ENCODE measurements at regions not wholly inside any gene's neighbourhood (a gene's known extent, or its start where the extent isn't known, plus 50 kb on each side); places are given as distances from the start of the nearest gene placed in this dataset.

DNA sequence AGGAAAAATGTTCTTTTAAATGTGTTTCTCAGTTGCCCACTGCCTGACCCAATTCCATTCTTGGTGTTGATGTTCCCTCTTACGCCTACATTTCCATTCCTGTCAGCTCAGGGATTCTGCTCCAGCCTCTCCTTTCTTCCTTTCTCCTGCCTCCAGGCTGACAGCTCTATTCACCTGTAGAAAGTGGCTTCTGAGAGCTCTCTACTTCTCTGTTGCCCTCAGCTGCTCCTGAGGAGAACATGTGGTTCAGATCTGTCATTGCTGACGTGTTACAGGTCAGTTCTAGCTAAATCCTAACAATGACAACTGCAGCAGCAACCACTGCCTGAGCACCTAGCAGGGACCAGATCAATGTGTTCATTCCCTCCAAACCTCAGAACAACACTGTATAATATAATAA lies 144.9 kb upstream of the PLAAT1 start:
- intact Hi-C loops (cut with micrococcal nuclease): no loop called here
- H3K27ac Mint-ChIP-seq (ENCODE audit: low read depth, unreplicated experiment): no peak overlapping the region
- POLR2A ChIA-PET: interaction anchor here (1.0 kb wide), 1 partner anchor 452 kb away, joined by 3 read pairs; no protein-coding TSS in a partner anchor
- TF ChIP-seq, protein P1, sequence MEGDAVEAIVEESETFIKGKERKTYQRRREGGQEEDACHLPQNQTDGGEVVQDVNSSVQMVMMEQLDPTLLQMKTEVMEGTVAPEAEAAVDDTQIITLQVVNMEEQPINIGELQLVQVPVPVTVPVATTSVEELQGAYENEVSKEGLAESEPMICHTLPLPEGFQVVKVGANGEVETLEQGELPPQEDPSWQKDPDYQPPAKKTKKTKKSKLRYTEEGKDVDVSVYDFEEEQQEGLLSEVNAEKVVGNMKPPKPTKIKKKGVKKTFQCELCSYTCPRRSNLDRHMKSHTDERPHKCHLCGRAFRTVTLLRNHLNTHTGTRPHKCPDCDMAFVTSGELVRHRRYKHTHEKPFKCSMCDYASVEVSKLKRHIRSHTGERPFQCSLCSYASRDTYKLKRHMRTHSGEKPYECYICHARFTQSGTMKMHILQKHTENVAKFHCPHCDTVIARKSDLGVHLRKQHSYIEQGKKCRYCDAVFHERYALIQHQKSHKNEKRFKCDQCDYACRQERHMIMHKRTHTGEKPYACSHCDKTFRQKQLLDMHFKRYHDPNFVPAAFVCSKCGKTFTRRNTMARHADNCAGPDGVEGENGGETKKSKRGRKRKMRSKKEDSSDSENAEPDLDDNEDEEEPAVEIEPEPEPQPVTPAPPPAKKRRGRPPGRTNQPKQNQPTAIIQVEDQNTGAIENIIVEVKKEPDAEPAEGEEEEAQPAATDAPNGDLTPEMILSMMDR (IDR thresholded peaks at IDR 0.05; ENCODE audit: unreplicated experiment): no peak
- no TSS peak for BruUV-seq (replicated peaks)
- no peak overlapping the region for H3K4me3 Mint-ChIP-seq (ENCODE audit: unreplicated experiment)
- no peaks in the 10 kb centered on the region for H3K4me1 Mint-ChIP-seq (ENCODE audit: insufficient read depth, unreplicated experiment)
- H3K36me3 Mint-ChIP-seq (ENCODE audit: insufficient read depth, unreplicated experiment): no peaks in the 10 kb centered on the region
- DNase-seq (ENCODE audit: unreplicated experiment): no peak
- H3K27me3 Mint-ChIP-seq (ENCODE audit: insufficient read depth, unreplicated experiment): peaks cover 33% of the 10 kb centered on the region
- H3K9me3 Mint-ChIP-seq (ENCODE audit: unreplicated experiment): peaks cover 8% of the 10 kb centered on the region
- CTCF ChIA-PET: no interaction called here

DNA sequence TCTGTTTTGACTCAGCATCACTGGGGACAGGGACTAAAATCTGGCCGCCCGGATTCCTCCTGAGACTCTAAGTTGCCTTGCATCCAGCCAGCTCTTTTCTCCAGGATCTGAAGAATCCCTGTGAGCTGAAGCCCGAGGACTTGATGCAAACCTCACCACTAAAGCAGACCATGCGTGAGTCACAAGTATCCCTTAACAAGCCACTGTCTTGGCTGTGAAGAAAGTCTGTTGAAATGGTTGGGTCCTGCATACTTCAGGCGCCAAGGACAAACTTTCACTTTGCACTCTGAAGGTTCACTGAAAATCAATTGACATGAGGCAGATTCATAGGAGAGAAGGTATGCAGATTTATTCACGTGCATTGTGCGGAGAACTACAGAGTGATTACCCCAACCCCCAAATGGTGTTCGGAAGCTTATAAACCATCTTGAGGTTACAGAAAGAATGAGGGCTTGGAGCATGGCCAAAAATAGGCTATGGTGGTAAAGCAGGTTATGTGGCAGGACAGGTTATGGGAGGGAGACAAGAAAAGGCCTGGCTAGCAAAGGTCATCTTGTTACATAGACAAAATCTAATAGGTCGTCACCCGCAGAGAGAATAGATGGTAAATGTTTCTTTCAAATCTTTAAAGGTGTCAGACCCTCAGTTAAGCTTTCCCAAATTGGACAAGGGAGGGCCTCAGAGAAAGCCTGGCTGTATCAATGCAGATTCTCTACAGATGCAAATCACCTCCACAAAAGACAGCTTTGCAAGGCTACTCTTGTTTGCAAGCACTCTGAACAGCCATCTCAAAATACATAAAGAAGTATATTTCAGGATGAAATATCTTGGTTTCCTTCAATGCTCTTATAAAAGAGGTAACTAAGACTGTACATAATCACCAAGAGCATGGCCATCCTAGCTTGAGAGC lies 126.3 kb upstream of the PLAAT1 start:
- intact Hi-C loops (cut with micrococcal nuclease): no loop called here
- Mint-ChIP-seq H3K27me3 (ENCODE audit: insufficient read depth, unreplicated experiment) (peaks cover 47% of the 10 kb centered on the region), H3K4me3 (ENCODE audit: unreplicated experiment) (no peak overlapping the region), H3K27ac (ENCODE audit: low read depth, unreplicated experiment) (no peak overlapping the region), H3K36me3 (ENCODE audit: insufficient read depth, unreplicated experiment) (no peaks in the 10 kb centered on the region), H3K9me3 (ENCODE audit: unreplicated experiment) (no peaks in the 10 kb centered on the region), H3K4me1 (ENCODE audit: insufficient read depth, unreplicated experiment) (no peaks in the 10 kb centered on the region)
- BruUV-seq (replicated peaks): no TSS peak
- CTCF ChIA-PET: no interaction called here
- no peak for DNase-seq (ENCODE audit: unreplicated experiment)
- POLR2A ChIA-PET: no interaction called here
- TF ChIP-seq, protein P1 (IDR thresholded peaks at IDR 0.05; ENCODE audit: unreplicated experiment): no peak

DNA sequence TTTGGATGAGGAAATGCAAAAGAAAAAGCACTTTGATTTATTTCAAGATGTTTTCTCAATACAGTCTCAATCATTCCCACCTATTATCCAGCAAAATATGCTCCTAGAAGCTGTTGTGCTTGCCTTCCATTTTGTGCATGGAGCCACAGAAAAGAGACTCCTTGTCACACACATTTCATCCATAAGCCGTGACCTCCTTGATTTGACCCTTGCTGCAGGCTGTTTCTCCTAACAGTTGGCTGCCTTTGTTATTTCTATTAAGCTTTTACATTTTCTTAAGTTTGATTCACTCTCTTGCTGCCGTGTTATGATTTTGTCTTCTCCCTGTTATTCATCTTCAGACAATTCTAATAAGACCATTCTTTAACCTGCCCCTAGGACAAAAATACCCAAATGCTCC lies 124.2 kb upstream of the PLAAT1 start:
- BruUV-seq (replicated peaks): no TSS peak
- H3K4me3 Mint-ChIP-seq (ENCODE audit: unreplicated experiment): no peak overlapping the region
- no peak overlapping the region for H3K27ac Mint-ChIP-seq (ENCODE audit: low read depth, unreplicated experiment)
- intact Hi-C loops (cut with micrococcal nuclease): no loop called here
- H3K4me1 Mint-ChIP-seq (ENCODE audit: insufficient read depth, unreplicated experiment): no peaks in the 10 kb centered on the region
- POLR2A ChIA-PET: interaction anchor here (0.6 kb wide), 1 partner anchor 1406 kb away, joined by 3 read pairs; no protein-coding TSS in a partner anchor
- CTCF ChIA-PET: interaction anchor here (0.6 to 1.0 kb wide), 2 partner anchors 76 to 134 kb away, joined by 4 read pairs; no protein-coding TSS in a partner anchor
- no peak for DNase-seq (ENCODE audit: unreplicated experiment)
- TF ChIP-seq, protein P1 (IDR thresholded peaks at IDR 0.05; ENCODE audit: unreplicated experiment): no peak
- no peaks in the 10 kb centered on the region for H3K36me3 Mint-ChIP-seq (ENCODE audit: insufficient read depth, unreplicated experiment)
- no peaks in the 10 kb centered on the region for H3K9me3 Mint-ChIP-seq (ENCODE audit: unreplicated experiment)
- peaks cover 57% of the 10 kb centered on the region for H3K27me3 Mint-ChIP-seq (ENCODE audit: insufficient read depth, unreplicated experiment)

DNA sequence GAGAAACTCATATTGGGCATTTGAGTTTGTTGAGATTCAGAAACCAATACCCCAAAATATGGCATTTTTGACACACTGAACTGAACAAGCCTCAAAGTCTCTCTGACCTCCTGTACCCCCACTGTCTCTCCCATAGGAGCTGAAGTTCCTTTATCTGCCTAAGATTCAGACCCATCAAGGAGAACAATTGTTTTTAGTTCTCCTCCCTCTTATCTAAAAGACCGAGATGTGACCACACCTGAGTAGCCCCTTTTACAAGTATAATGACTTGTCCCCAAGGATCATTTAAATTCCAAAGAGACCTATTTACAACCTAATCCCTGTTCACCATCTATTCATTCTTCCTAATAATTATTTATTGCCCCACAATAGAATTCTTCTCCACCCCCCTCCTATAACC lies 122.1 kb upstream of the PLAAT1 start:
- no peak for DNase-seq (ENCODE audit: unreplicated experiment)
- H3K4me1 Mint-ChIP-seq (ENCODE audit: insufficient read depth, unreplicated experiment): no peaks in the 10 kb centered on the region
- intact Hi-C loops (cut with micrococcal nuclease): no loop called here
- no TSS peak for BruUV-seq (replicated peaks)
- H3K36me3 Mint-ChIP-seq (ENCODE audit: insufficient read depth, unreplicated experiment): no peaks in the 10 kb centered on the region
- H3K4me3 Mint-ChIP-seq (ENCODE audit: unreplicated experiment): no peak overlapping the region
- TF ChIP-seq, protein P1 (IDR thresholded peaks at IDR 0.05; ENCODE audit: unreplicated experiment): no peak
- no peaks in the 10 kb centered on the region for H3K9me3 Mint-ChIP-seq (ENCODE audit: unreplicated experiment)
- POLR2A ChIA-PET: no interaction called here
- H3K27ac Mint-ChIP-seq (ENCODE audit: low read depth, unreplicated experiment): no peak overlapping the region
- CTCF ChIA-PET: interaction anchor here (0.6 to 1.0 kb wide), 3 partner anchors 8 to 454 kb away, joined by 3 to 4 read pairs (median 3); no protein-coding TSS in a partner anchor
- H3K27me3 Mint-ChIP-seq (ENCODE audit: insufficient read depth, unreplicated experiment): peaks cover 77% of the 10 kb centered on the region
